ENCODE measurements at regions not wholly inside any gene's neighbourhood (a gene's known extent, or its start where the extent isn't known, plus 50 kb on each side); places are given as distances from the start of the nearest gene placed in this dataset.

GRCh38 chr19:5254543-5254942, 86.1 kb downstream of the PTPRS start:
- peaks cover 5% of the 10 kb centered on the region for H3K36me3 Mint-ChIP-seq (ENCODE audit: insufficient read depth, unreplicated experiment)
- H3K4me3 Mint-ChIP-seq (ENCODE audit: unreplicated experiment) = no peak overlapping the region
- intact Hi-C loops (cut with micrococcal nuclease) = no loop called here
- no peak overlapping the region for H3K27ac Mint-ChIP-seq (ENCODE audit: low read depth, unreplicated experiment)
- ChIA-PET POLR2A (no interaction called here), CTCF (no interaction called here)
- no peak for TF ChIP-seq CTCF (IDR thresholded peaks at IDR 0.05; ENCODE audit: unreplicated experiment)
- H3K9me3 Mint-ChIP-seq (ENCODE audit: unreplicated experiment) = peaks cover 22% of the 10 kb centered on the region
- no peaks in the 10 kb centered on the region for H3K4me1 Mint-ChIP-seq (ENCODE audit: insufficient read depth, unreplicated experiment)
- BruUV-seq (replicated peaks) = no TSS peak
- no peak for DNase-seq (ENCODE audit: unreplicated experiment)
- no peaks in the 10 kb centered on the region for H3K27me3 Mint-ChIP-seq (ENCODE audit: insufficient read depth, unreplicated experiment)

GRCh38 chr19:5253406-5254110, 87.1 kb downstream of the PTPRS start:
- ChIA-PET POLR2A (interaction anchor here (0.5 to 1.4 kb wide), 2 partner anchors 10 to 62 kb away, joined by 3 to 4 read pairs; no protein-coding TSS in a partner anchor), CTCF (interaction anchor here (0.8 kb wide), 1 partner anchor 28 kb away, joined by 3 read pairs; no protein-coding TSS in a partner anchor)
- intact Hi-C loops (cut with micrococcal nuclease) = no loop called here
- no peak for DNase-seq (ENCODE audit: unreplicated experiment)
- no TSS peak for BruUV-seq (replicated peaks)
- H3K4me1 Mint-ChIP-seq (ENCODE audit: insufficient read depth, unreplicated experiment) = no peaks in the 10 kb centered on the region
- TF ChIP-seq CTCF (IDR thresholded peaks at IDR 0.05; ENCODE audit: unreplicated experiment) = no peak
- peaks cover 22% of the 10 kb centered on the region for H3K9me3 Mint-ChIP-seq (ENCODE audit: unreplicated experiment)
- no peak overlapping the region for H3K4me3 Mint-ChIP-seq (ENCODE audit: unreplicated experiment)
- H3K27me3 Mint-ChIP-seq (ENCODE audit: insufficient read depth, unreplicated experiment) = no peaks in the 10 kb centered on the region
- peaks cover 5% of the 10 kb centered on the region for H3K36me3 Mint-ChIP-seq (ENCODE audit: insufficient read depth, unreplicated experiment)
- H3K27ac Mint-ChIP-seq (ENCODE audit: low read depth, unreplicated experiment) = no peak overlapping the region

DNA sequence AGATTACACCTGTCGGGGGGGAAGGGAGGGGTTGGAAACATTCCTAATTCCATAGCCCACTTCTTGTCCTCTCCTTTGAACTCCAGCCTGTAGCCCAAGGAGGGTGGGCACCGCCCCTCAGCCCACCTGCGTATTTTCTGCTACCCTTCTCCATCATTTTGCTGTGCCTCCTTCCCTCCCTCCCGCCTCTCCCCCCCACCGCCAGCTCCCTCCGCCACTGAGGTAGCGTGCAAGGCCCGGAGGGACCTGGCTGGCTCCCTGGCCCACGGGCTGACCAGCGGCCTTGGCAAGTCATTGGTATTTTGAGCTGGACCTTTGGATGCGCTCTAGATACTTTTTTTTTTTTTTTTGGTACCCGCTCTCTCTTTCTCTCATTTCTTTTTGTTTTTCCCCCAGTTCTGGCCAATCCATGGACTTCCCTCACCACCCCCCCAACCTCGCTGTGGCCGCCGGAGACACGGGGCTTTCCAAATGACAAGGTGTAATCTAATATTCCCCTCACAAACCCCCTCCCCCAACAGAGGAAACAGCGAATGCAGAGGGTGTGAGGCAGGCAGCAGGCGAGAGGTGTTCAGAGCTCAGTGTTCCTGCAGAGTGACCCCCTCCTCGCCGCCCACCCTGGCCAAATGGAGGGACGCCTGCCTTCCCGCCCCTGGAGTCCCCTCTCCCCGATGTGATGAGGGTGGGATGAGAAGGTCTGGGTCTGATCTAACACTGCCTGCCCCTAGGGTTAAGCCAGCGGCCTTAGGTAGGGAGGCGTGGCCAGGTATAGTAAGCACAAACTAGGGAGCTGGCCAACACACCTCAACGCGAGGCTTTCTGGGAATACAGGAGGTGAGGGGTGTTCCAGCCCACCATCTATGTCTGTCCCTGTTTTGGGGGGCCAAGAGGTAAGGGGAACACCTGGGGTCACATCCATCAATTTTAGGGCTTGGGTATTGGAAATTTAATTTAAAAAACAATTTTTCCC, 89.2 kb downstream of the PTPRS start:
- POLR2A ChIA-PET = no interaction called here
- intact Hi-C loops (cut with micrococcal nuclease) = no loop called here
- no peak overlapping the region for H3K4me3 Mint-ChIP-seq (ENCODE audit: unreplicated experiment)
- DNase-seq (ENCODE audit: unreplicated experiment) = no peak
- peaks cover 22% of the 10 kb centered on the region for H3K9me3 Mint-ChIP-seq (ENCODE audit: unreplicated experiment)
- TF ChIP-seq CTCF (IDR thresholded peaks at IDR 0.05; ENCODE audit: unreplicated experiment) = no peak
- H3K27me3 Mint-ChIP-seq (ENCODE audit: insufficient read depth, unreplicated experiment) = no peaks in the 10 kb centered on the region
- no peak overlapping the region for H3K27ac Mint-ChIP-seq (ENCODE audit: low read depth, unreplicated experiment)
- no peaks in the 10 kb centered on the region for H3K4me1 Mint-ChIP-seq (ENCODE audit: insufficient read depth, unreplicated experiment)
- peaks cover 4% of the 10 kb centered on the region for H3K36me3 Mint-ChIP-seq (ENCODE audit: insufficient read depth, unreplicated experiment)
- BruUV-seq (replicated peaks) = no TSS peak
- CTCF ChIA-PET = no interaction called here

GRCh38 chr19:5250127-5250659, 90.4 kb downstream of the PTPRS start:
- CTCF ChIA-PET = no interaction called here
- no peaks in the 10 kb centered on the region for H3K36me3 Mint-ChIP-seq (ENCODE audit: insufficient read depth, unreplicated experiment)
- intact Hi-C loops (cut with micrococcal nuclease) = no loop called here

More at GRCh38 chr19:5250127-5250659, 90.4 kb downstream of the PTPRS start:
- Mint-ChIP-seq H3K4me1 (ENCODE audit: insufficient read depth, unreplicated experiment) (no peaks in the 10 kb centered on the region), H3K27me3 (ENCODE audit: insufficient read depth, unreplicated experiment) (no peaks in the 10 kb centered on the region), H3K9me3 (ENCODE audit: unreplicated experiment) (peaks cover 12% of the 10 kb centered on the region), H3K4me3 (ENCODE audit: unreplicated experiment) (no peak overlapping the region), H3K27ac (ENCODE audit: low read depth, unreplicated experiment) (no peak overlapping the region)
- POLR2A ChIA-PET = no interaction called here
- BruUV-seq (replicated peaks) = no TSS peak
- DNase-seq (ENCODE audit: unreplicated experiment) = no peak
- TF ChIP-seq CTCF (IDR thresholded peaks at IDR 0.05; ENCODE audit: unreplicated experiment) = no peak
